Fibroblast of skin of abdomen (primary cell): ENCODE measurements at regions not wholly inside any gene's neighbourhood (a gene's known extent, or its start where the extent isn't known, plus 50 kb on each side); places are given as distances from the start of the nearest gene placed in this dataset.
"Not testable (repeated sequence)": the region's sequence is repeated elsewhere in the genome, so short reads cannot be mapped to it uniquely, and the experiment has no call there.

Source experiments
- DNase-seq: peaks from one replicate; pipeline ENCODE4 v3.0.0-alpha.2; 2013

- DNase-seq: no peak
Measured at GRCh38 chrX:13420545-13421183, 100.8 kb upstream of the ATXN3L start.

GRCh38 chrX:13419918-13420317, 100.1 kb upstream of the ATXN3L start:
- DNase-seq: no peak

GRCh38 chrX:13419276-13419675, 99.4 kb upstream of the ATXN3L start:
- no peak for DNase-seq

GRCh38 chrX:13418126-13419097, 98.6 kb upstream of the ATXN3L start:
- peak; percentile 70 for DNase-seq

GRCh38 chrX:13415509-13415908, 95.7 kb upstream of the ATXN3L start:
- no peak for DNase-seq

GRCh38 chrX:13414006-13414647, 94.3 kb upstream of the ATXN3L start:
- DNase-seq: no peak

GRCh38 chrX:13412208-13412600, 92.4 kb upstream of the ATXN3L start:
- no peak for DNase-seq

- DNase-seq: no peak
Measured at GRCh38 chrX:13411496-13412207, 91.8 kb upstream of the ATXN3L start.

- not testable (repeated sequence) for DNase-seq
Measured at GRCh38 chrX:13408599-13408998, 88.7 kb upstream of the ATXN3L start.

GRCh38 chrX:13404777-13405176, 84.9 kb upstream of the ATXN3L start:
- DNase-seq: not testable (repeated sequence)

- DNase-seq: no peak
Measured at GRCh38 chrX:13404364-13404763, 84.5 kb upstream of the ATXN3L start.

GRCh38 chrX:13401724-13402123, 81.9 kb upstream of the ATXN3L start:
- DNase-seq: no peak

GRCh38 chrX:13398839-13399238, 79.0 kb upstream of the ATXN3L start:
- no peak for DNase-seq

GRCh38 chrX:13397878-13398818, 78.3 kb upstream of the ATXN3L start:
- peak; percentile 99 for DNase-seq

GRCh38 chrX:13396924-13397323, 77.1 kb upstream of the ATXN3L start:
- peak; percentile 85 for DNase-seq

- no peak for DNase-seq
Measured at GRCh38 chrX:13389501-13389900, 69.6 kb upstream of the ATXN3L start.

- DNase-seq: peak; percentile 69
Measured at GRCh38 chrX:13387666-13388494, 68.0 kb upstream of the ATXN3L start.

- DNase-seq: no peak
Measured at GRCh38 chrX:13386636-13387035, 66.8 kb upstream of the ATXN3L start.

- DNase-seq: no peak
Measured at GRCh38 chrX:13386092-13386491, 66.2 kb upstream of the ATXN3L start.

GRCh38 chrX:13383907-13384306, 64.1 kb upstream of the ATXN3L start:
- no peak for DNase-seq

GRCh38 chrX:13381514-13381913, 61.7 kb upstream of the ATXN3L start:
- DNase-seq: peak; percentile 63
